Stimulated activated naive CD4-positive, alpha-beta T cell treated with Interleukin-2 at 50 U/mL for 16 hours (primary cell): ENCODE measurements at regions not wholly inside any gene's neighbourhood (a gene's known extent, or its start where the extent isn't known, plus 50 kb on each side); places are given as distances from the start of the nearest gene placed in this dataset.

Experiments used
- DNase-seq: peaks from one replicate; lab custom pipeline; 2025; lab: John Stamatoyannopoulos, UW

DNA sequence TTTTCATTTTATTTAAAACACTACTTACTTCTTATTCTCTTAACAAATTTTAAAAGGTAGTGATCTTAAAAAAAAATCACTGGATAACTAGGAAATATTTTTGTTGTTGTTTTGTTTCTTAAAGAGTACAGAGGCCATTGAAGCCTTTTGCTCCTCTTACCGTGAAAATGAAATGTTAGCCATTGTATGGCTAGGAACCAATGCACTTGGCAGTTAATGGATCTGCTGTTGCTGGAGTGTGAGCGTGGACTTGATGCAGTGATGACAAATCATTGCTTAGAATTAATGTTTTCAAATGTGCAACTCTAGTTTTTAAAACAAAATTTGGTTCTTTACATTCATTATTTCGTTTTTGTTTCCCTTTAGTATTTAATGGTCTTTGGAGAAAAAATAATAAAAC, 162.3 kb downstream of the HAUS1 start:
- DNase-seq = no peak

GRCh38 chr18:46268671-46269070, 164.5 kb downstream of the HAUS1 start:
- DNase-seq = no peak

- DNase-seq = no peak
Observed at GRCh38 chr18:46269275-46269674, 165.1 kb downstream of the HAUS1 start.

GRCh38 chr18:46271488-46271887, 167.3 kb downstream of the HAUS1 start:
- no peak for DNase-seq

DNA sequence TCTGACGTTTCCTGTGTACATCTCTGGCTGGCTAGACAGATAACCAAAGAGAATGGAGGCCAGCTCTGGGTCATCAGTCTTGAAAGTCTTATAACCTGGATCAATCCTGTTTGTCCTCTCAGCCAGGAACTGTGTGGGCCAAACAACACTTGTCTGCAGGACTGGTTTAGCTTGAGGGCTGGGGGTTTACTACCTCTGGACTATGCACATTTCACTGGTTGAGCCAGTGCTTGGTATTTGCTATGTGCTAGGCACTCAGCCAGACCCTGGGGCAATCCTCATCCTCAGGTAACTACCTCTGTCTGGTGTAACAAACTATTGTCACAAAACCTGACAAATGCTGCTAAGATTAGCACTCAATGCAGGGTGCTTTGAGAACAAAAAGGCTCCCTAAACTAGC, 169.7 kb downstream of the HAUS1 start:
- no peak for DNase-seq

- no peak for DNase-seq
Observed at GRCh38 chr18:46274266-46274665, 170.1 kb downstream of the HAUS1 start.

DNA sequence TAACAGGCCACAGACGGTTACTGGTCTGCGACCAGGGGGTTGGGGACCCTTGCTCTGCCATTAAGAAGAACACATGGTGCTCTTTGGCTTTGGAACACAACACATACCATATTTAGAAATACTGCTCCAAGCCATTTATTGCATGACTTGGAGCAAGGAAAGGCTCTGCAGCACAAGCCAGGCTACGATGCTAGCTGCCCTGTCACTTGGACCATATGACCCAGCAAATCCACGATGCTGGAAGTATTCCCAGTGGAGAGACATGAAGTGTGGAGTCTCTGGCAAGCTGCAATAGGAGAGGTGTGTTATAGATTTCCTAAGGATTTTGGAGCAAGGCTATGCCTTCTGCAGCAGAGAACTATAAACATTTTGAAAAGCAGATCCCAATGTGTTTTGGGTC, 171.2 kb downstream of the HAUS1 start:
- no peak for DNase-seq

DNA sequence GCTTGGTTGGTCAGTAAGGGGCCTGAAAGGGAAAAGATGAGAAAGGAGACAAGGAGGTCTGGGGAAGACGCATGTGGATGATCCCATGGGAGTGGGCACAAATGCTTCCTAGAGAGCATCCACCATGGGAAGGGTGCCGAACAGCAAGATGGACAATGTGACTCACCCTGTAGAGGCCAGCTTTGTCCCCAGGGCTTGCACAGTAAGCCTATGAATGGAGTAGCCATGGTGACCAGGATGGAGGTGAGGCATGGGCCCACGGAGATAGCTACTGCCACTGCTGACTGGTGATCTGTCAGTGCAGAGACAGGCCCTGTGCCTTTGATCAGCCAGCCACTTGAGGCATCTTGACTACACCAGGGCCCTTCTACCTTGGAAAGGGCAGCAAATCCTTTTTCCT, 172.6 kb downstream of the HAUS1 start:
- DNase-seq = no peak

GRCh38 chr18:46278481-46279465, 174.6 kb downstream of the HAUS1 start:
- DNase-seq = no peak

- no peak for DNase-seq
Observed at GRCh38 chr18:46279673-46280072, 175.5 kb downstream of the HAUS1 start.

DNA sequence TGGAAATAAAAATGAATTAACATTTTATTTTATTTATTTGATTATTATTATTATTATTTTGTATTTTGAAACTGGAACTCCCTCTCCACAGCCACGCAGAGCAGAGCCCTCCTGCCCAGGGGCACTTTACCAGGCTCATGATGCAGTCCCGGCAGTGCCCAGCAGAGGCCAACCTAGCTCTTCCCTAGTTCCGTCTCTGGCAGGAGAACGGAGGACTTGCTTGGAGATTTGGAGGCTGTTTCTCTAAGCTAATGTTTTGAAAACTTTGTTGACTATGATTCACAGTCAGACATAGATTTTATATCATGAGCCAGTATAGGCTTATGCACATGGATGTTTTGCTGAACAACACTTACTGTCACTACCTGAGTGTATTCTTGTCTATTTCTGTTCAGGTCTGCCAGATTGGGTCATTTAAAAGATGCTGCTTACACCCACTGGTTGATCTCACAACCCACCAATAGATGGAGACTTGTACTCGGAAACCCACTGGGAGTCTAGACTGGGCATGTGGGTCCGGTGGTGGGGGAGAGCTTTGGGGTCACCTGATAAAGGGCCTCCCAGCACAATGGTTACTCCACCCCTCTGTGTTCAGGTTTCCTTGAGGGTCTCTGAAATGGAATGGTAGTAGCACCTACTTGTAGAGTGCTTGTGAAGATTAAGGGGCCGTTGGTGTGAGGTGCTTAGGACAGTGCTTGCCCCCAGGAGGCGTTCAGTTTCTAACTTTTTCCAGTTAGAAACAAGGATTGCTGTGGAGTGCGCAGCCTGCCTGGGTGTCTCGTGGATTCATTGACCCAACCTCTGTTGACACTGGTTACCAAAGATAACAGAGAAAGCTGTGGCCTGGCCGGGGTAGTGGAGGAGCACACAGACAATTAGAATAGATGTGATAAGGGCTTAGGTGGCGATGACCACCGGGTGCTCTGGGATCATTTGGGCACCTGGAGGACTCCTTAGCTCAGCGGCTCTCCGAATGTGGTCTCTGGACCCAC, 177.3 kb downstream of the HAUS1 start:
- DNase-seq = peak; percentile 33

- no peak for DNase-seq
Observed at GRCh38 chr18:46282177-46282570, 178.0 kb downstream of the HAUS1 start.

GRCh38 chr18:46282646-46283045, 178.5 kb downstream of the HAUS1 start:
- no peak for DNase-seq

GRCh38 chr18:46283268-46283667, 179.1 kb downstream of the HAUS1 start:
- no peak for DNase-seq

GRCh38 chr18:46283895-46284295, 179.7 kb downstream of the HAUS1 start:
- no peak for DNase-seq

DNA sequence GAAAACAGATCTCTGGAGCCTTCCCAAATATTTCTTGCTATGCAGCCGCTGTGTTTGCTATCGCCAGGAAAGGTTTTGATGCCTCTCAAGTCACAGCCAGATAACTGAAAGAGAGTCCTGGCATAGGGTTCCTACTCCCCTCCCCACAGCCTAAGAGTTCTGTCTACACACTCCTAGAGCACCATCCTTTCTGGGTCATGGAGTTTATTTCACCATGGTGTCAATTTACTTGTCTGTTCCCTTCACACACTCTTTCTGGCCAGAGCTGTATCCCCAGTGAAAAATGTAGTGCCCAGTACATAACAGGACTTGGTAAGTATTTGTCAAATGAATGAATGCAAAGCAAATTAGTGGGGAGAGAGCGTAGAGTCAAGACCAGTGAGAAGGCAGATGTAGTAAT, 185.3 kb downstream of the HAUS1 start:
- DNase-seq = no peak

DNA sequence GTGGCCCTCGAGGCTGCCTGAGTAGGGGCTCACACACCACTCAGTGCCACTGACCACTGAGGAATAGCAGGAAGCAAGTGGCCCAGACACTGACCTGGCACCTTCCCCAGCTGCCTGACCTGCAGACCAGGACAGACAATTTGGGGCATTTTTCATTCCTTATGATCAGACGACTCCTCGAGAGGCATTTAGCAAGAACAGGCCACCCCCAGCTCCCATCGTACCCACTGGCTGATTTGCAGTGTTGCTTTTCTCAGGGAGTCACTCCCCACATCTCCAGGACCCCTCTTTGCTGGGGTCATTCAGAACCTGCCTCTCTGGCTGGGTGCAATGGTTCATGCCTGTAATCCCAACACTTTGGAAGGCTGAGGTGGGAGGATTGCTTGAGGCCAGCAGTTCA, 185.7 kb downstream of the HAUS1 start:
- DNase-seq = no peak

- no peak for DNase-seq
Observed at GRCh38 chr18:46290440-46291020, 186.3 kb downstream of the HAUS1 start.

DNA sequence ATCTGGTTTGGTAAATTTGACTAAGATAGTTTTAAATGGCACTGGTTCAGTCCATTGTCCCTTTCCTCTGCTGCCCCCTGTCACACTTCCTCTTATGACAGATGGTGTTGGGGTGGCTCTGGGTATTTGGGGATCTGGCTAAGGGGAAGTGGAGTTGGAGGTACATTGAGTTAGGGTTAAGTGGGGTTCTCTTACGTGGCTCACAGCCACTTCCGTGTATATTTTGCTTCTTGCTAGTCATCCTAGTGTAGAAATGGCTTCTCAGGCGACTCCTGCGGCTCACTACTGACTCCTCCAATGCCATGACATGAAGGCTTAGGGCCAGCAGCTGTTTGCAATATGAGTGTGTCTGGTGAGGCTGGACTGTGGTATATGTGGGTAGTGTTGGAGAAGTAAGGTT, 187.0 kb downstream of the HAUS1 start:
- no peak for DNase-seq

- DNase-seq = no peak
Observed at GRCh38 chr18:46293742-46294181, 189.6 kb downstream of the HAUS1 start.

DNA sequence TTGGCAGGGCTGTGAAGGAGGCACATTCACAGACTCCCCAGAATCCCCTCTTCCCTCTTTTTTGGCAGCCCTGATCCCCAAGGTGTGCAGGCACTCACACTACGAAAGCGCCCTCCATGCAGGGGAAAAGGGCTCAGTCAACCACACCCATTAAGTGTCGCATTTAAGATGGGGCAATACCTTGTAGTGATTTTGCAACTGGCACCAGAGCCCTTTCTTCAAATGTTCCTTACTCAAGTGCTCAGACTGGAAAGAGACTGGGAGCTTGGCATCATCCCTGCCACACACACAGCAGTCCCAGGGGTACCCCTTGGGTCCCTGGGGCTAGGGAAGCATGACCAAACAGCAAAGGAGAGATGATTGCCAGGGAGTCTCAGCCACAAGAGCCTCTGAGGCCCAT, 190.1 kb downstream of the HAUS1 start:
- DNase-seq = no peak

GRCh38 chr18:46294751-46295150, 190.6 kb downstream of the HAUS1 start:
- DNase-seq = no peak
